OCI-LY1 (cell line): ENCODE measurements at regions not wholly inside any gene's neighbourhood (a gene's known extent, or its start where the extent isn't known, plus 50 kb on each side); places are given as distances from the start of the nearest gene placed in this dataset.

Source experiments
- H2AFZ ChIP-seq: fragments of 200-600 bp; sonication (generic), shearing (Covaris generic); 2 replicates; pipeline ENCODE4 v1.6.0; 2014; ENCODE audit warnings: antibody characterized with exemption, mild to moderate bottlenecking, low read length
- H3F3A ChIP-seq: fragments of 200-600 bp; sonication (generic), shearing (Covaris generic); 2 replicates; pipeline ENCODE4 v1.6.0; 2014; ENCODE audit warnings: mild to moderate bottlenecking, antibody characterized with exemption, low read length, moderate library complexity; ENCODE audit not compliant: insufficient read depth
- H3K27ac ChIP-seq: fragments of 200-600 bp; sonication (generic); 2 replicates; pipeline ENCODE4 v1.5.1; 2014; ENCODE audit warnings: low read length, mixed run types, mild to moderate bottlenecking, low read depth; ENCODE audit not compliant: poor library complexity, severe bottlenecking
- H3K27me3 ChIP-seq: fragments of 200-600 bp; sonication (generic); 2 replicates; pipeline ENCODE4 v1.6.0; 2014; ENCODE audit warnings: antibody characterized with exemption, mild to moderate bottlenecking, low read length, moderate library complexity; ENCODE audit not compliant: insufficient read depth
- H3K36me3 ChIP-seq: fragments of 200-600 bp; sonication (generic); 2 replicates; pipeline ENCODE4 v1.6.1; 2014; ENCODE audit warnings: mild to moderate bottlenecking, antibody characterized with exemption, low read length, moderate library complexity, mixed read lengths; ENCODE audit not compliant: insufficient read depth
- H3K4me1 ChIP-seq: fragments of 200-600 bp; sonication (generic); 2 replicates; pipeline ENCODE4 v1.5.1; 2014; ENCODE audit warnings: mild to moderate bottlenecking, low read length, moderate library complexity; ENCODE audit not compliant: insufficient read depth, severe bottlenecking
- H3K4me2 ChIP-seq: fragments of 200-600 bp; sonication (generic), shearing (Covaris generic); 2 replicates; pipeline ENCODE4 v1.6.1; 2014; ENCODE audit warnings: low read length
- H3K4me3 ChIP-seq: fragments of 200-600 bp; sonication (generic); 2 replicates; pipeline ENCODE4 v1.5.1; 2014; ENCODE audit warnings: low read length, low read depth, mild to moderate bottlenecking, mixed read lengths; ENCODE audit not compliant: poor library complexity, severe bottlenecking
- H3K79me2 ChIP-seq: fragments of 200-600 bp; shearing (Covaris generic); 2 replicates; pipeline ENCODE4 v1.6.1; 2016; ENCODE audit warnings: mixed run types, low read length, mixed read lengths; ENCODE audit not compliant: insufficient read depth
- H3K9ac ChIP-seq: fragments of 200-600 bp; sonication (generic), shearing (Covaris generic); 2 replicates; pipeline ENCODE4 v1.6.1; 2014; ENCODE audit warnings: mild to moderate bottlenecking, low read length, mixed read lengths
- H3K9me2 ChIP-seq: fragments of 200-600 bp; sonication (generic), shearing (Covaris generic); 2 replicates; pipeline ENCODE4 v1.6.1; 2014; ENCODE audit warnings: low read depth, mild to moderate bottlenecking, low read length, mixed read lengths
- H3K9me3 ChIP-seq: fragments of 200-600 bp; shearing (Covaris generic); 2 replicates; pipeline ENCODE4 v1.6.1; 2014; ENCODE audit warnings: low read length, mixed read lengths
- H4K20me1 ChIP-seq: fragments of 200-600 bp; sonication (generic), shearing (Covaris generic); 2 replicates; pipeline ENCODE4 v1.6.0; 2016; ENCODE audit warnings: mild to moderate bottlenecking, low read length; ENCODE audit not compliant: insufficient read depth
- EZH2 ChIP-seq: fragments of 200-600 bp; sonication (generic), shearing (Covaris generic); IDR thresholded peaks from 2 replicates; pipeline ENCODE4 v1.8.0; 2017; ENCODE audit warnings: borderline replicate concordance, mixed run types, mild to moderate bottlenecking, antibody characterized with exemption, low read length, moderate library complexity, mixed read lengths
- TF ChIP-seq, protein P1 (sequence below): fragments of 200-600 bp; sonication (generic), shearing (Covaris generic); IDR thresholded peaks from 2 replicates; pipeline ENCODE4 v1.5.1; 2017; ENCODE audit warnings: mild to moderate bottlenecking, antibody characterized with exemption, low read length, moderate library complexity, mixed read lengths

DNA sequence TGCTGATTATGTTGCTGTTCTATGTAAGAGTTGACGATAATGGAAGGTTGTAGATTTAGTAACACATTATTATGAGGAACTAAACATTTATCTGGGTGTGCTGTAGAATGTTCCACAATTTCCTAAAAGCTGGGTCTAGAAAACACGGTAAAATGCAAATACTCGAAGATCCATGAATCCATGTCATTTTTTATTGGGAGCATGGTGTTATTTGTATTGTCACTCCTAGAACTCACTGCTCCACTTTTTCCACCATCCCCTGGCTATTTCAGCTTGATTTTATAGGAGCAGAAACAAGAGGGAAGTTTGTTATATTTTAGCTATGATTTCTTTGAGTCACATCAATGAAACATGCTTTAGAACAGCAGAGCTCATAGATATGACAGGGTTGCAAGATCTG is 155.0 kb upstream of the ANK2 start:
- H3K79me2 ChIP-seq: no peaks in the 10 kb centered on the region
- H3K4me2 ChIP-seq: no peak overlapping the region
- no peak overlapping the region for H3K9ac ChIP-seq
- no peaks in the 10 kb centered on the region for H3K27me3 ChIP-seq
- no peaks in the 10 kb centered on the region for H3K36me3 ChIP-seq
- TF ChIP-seq, protein P1, sequence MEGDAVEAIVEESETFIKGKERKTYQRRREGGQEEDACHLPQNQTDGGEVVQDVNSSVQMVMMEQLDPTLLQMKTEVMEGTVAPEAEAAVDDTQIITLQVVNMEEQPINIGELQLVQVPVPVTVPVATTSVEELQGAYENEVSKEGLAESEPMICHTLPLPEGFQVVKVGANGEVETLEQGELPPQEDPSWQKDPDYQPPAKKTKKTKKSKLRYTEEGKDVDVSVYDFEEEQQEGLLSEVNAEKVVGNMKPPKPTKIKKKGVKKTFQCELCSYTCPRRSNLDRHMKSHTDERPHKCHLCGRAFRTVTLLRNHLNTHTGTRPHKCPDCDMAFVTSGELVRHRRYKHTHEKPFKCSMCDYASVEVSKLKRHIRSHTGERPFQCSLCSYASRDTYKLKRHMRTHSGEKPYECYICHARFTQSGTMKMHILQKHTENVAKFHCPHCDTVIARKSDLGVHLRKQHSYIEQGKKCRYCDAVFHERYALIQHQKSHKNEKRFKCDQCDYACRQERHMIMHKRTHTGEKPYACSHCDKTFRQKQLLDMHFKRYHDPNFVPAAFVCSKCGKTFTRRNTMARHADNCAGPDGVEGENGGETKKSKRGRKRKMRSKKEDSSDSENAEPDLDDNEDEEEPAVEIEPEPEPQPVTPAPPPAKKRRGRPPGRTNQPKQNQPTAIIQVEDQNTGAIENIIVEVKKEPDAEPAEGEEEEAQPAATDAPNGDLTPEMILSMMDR: no peak
- no peak for TF ChIP-seq EZH2
- no peak overlapping the region for H2AFZ ChIP-seq
- no peak overlapping the region for H3K27ac ChIP-seq
- H4K20me1 ChIP-seq: no peaks in the 10 kb centered on the region
- no peaks in the 10 kb centered on the region for H3K9me2 ChIP-seq
- H3K9me3 ChIP-seq: no peaks in the 10 kb centered on the region
- no peak overlapping the region for H3K4me3 ChIP-seq
- H3F3A ChIP-seq: no peaks in the 10 kb centered on the region
- H3K4me1 ChIP-seq: no peaks in the 10 kb centered on the region

DNA sequence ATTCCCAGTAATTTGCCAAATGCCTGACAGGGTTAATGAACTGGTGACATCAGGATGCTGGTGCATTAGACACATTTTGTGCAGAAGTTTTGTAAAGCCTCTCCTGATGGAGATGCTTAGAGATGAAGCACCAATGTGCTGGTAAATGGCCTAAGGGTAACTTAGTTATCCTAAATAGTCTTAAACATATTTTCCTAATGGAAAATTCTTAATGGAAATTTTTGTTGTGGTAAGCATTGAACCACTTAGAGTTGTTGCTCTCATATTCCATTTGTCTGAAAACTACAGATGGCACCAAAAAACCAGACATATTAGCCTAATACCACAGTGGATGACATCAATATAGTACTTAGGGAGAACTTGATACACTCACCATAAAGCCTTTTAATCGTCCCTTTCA is 154.5 kb upstream of the ANK2 start:
- H3K4me1 ChIP-seq: no peaks in the 10 kb centered on the region
- H3K79me2 ChIP-seq: no peaks in the 10 kb centered on the region
- H3K4me2 ChIP-seq: no peak overlapping the region
- H3K27ac ChIP-seq: no peak overlapping the region
- H3K36me3 ChIP-seq: no peaks in the 10 kb centered on the region
- TF ChIP-seq, protein P1: no peak
- no peak for TF ChIP-seq EZH2
- no peak overlapping the region for H3K4me3 ChIP-seq
- H2AFZ ChIP-seq: no peak overlapping the region
- no peak overlapping the region for H3K9ac ChIP-seq
- no peaks in the 10 kb centered on the region for H3K27me3 ChIP-seq
- H3K9me2 ChIP-seq: no peaks in the 10 kb centered on the region
- H3F3A ChIP-seq: no peaks in the 10 kb centered on the region
- no peaks in the 10 kb centered on the region for H3K9me3 ChIP-seq
- H4K20me1 ChIP-seq: no peaks in the 10 kb centered on the region

DNA sequence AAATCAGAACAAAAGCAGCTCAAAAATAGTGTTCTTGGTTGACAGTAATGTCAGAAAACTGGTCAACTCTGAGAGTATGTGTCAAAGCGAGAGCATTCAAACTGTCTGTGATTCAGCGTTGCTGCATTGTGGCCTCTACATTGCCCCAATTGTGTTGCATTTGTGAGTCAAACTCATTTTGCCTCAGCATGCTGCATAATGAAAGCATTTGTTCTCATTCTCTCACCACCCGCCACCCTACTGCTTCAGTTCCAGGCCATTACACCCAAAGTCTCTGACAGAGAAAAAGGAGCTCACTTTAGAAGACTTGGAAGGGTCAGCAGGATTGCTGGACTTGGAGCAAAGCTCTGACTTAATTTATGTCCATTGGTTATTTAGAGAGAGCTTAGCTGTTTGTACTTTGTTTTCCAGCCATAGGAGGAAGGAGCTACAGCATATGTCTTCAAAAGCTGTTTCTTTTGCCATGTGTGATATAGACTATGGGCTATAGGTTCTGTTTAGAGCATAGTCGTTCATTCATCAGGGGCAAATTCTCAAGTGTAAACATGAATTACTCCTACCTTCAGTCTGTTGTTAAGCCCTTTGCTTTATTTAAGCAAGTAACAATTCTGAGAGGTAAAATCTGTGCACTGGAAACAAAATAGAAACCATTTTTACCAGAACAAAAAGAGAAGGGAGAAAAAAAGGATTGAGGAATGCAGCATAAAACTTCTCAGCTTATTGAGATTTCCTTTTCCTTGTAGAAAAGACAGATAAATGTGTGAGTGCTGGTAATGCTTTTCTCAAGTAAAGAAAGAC is 153.4 kb upstream of the ANK2 start:
- H3K9me2 ChIP-seq: no peaks in the 10 kb centered on the region
- H3K9me3 ChIP-seq: no peaks in the 10 kb centered on the region
- no peaks in the 10 kb centered on the region for H3F3A ChIP-seq
- H3K4me1 ChIP-seq: no peaks in the 10 kb centered on the region
- H3K36me3 ChIP-seq: no peaks in the 10 kb centered on the region
- H3K27me3 ChIP-seq: no peaks in the 10 kb centered on the region
- no peak overlapping the region for H2AFZ ChIP-seq
- no peak overlapping the region for H3K27ac ChIP-seq
- no peaks in the 10 kb centered on the region for H4K20me1 ChIP-seq
- H3K4me3 ChIP-seq: no peak overlapping the region
- H3K79me2 ChIP-seq: no peaks in the 10 kb centered on the region
- no peak overlapping the region for H3K9ac ChIP-seq
- H3K4me2 ChIP-seq: no peak overlapping the region
- TF ChIP-seq EZH2: no peak

DNA sequence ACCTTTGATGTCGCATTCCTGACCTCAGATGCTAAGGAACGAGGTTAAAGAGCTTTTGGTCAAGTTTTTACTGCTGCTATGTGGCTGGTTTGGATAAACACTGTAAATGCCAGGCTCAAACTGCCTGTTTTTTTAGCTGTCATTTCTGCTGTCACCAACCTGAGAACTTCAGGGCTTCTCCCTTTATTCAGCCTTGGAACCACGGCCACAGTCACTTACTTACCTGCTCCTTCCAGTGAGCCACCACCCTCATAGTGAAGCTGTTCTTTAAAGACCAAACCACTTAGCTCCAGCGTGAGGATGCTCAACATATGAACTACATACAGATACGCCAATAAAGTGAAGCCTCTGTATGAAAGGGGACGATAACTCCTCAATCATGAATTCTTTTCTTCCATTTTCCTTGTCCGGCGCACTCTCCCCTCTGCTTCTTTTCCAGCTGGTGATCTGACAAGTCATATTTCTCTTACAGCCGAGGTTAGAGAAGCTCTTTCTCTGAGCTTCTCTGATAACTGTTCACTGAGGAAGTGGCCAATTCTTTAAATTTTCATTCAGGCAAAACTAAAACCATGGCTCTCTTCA is 152.8 kb upstream of the ANK2 start:
- Histone ChIP-seq H3K9me3 (no peaks in the 10 kb centered on the region), H3K9me2 (no peaks in the 10 kb centered on the region), H3K27ac (no peak overlapping the region), H2AFZ (no peak overlapping the region), H4K20me1 (no peaks in the 10 kb centered on the region), H3K4me2 (no peak overlapping the region), H3K27me3 (no peaks in the 10 kb centered on the region), H3K9ac (no peak overlapping the region), H3K79me2 (no peaks in the 10 kb centered on the region), H3K4me1 (no peaks in the 10 kb centered on the region), H3K36me3 (no peaks in the 10 kb centered on the region), H3F3A (no peaks in the 10 kb centered on the region), H3K4me3 (no peak overlapping the region)
- TF ChIP-seq EZH2: no peak
- TF ChIP-seq, protein P1: no peak
